IMR-90 (cell line): ENCODE measurements at regions not wholly inside any gene's neighbourhood (a gene's known extent, or its start where the extent isn't known, plus 50 kb on each side); places are given as distances from the start of the nearest gene placed in this dataset.

ENCODE experiments used
- ATAC-seq: fragments of 200-7000 bp; cut with Tn5 transposase; 2 replicates; pipeline ENCODE4 v1.9.1; 2020; ENCODE audit warnings: low read depth, mild to moderate bottlenecking, moderate library complexity
- BruUV-seq: library from RNA; stranded (reverse); fragments of 400-500 nt; replicated peaks from 2 replicates; lab custom pipeline; 2021; lab: Mats Ljungman, UMichigan
- CTCF ChIA-PET: fragments of 300-600 bp; formaldehyde crosslinking; extraction: SDS; loops from one replicate; lab custom pipeline; 2021; ENCODE audit warnings: antibody characterized with exemption; lab: Yijun Ruan, JAX
- POLR2A ChIA-PET: fragments of 300-600 bp; sonication (Branson Sonifier 250); formaldehyde crosslinking; loops from one replicate; lab custom pipeline; 2022; ENCODE audit warnings: antibody characterized with exemption; ENCODE audit not compliant: unreplicated experiment; lab: Charles Lee
- DNase-seq: peaks from one replicate; pipeline ENCODE4 v3.0.0; 2013
- H2AFZ ChIP-seq: replicated peaks from 2 replicates; pipeline ENCODE3; 2013; ENCODE audit warnings: low read length, mild to moderate bottlenecking; ENCODE audit not compliant: poor library complexity
- H2AK5ac ChIP-seq: 2 replicates; pipeline ENCODE4 v1.6.1; 2013; ENCODE audit warnings: low read depth, low read length, inconsistent platforms
- H2AK9ac ChIP-seq: replicated peaks from 2 replicates; pipeline ENCODE3; 2013; ENCODE audit warnings: mild to moderate bottlenecking, low read depth, low read length, moderate library complexity; ENCODE audit not compliant: poor library complexity
- H2BK120ac ChIP-seq: 2 replicates; pipeline ENCODE4 v1.6.1; 2013; ENCODE audit warnings: low read depth, low read length, inconsistent platforms
- H2BK15ac ChIP-seq: 3 replicates; pipeline ENCODE4 v1.6.1; 2013; ENCODE audit warnings: low read depth, low read length, inconsistent platforms
- H2BK20ac ChIP-seq: 2 replicates; pipeline ENCODE4 v1.6.1; 2013; ENCODE audit warnings: low read depth, mild to moderate bottlenecking, inconsistent platforms, low read length, moderate library complexity
- H2BK5ac ChIP-seq: 2 replicates; pipeline ENCODE4 v1.6.1; 2013; ENCODE audit warnings: mild to moderate bottlenecking, low read depth, low read length, inconsistent platforms; ENCODE audit not compliant: poor library complexity, severe bottlenecking
- H3K14ac ChIP-seq: replicated peaks from 2 replicates; pipeline ENCODE4 v1.6.1; 2013; ENCODE audit warnings: low read depth, low read length, inconsistent platforms
- H3K18ac ChIP-seq: 2 replicates; pipeline ENCODE4 v1.6.1; 2013; ENCODE audit warnings: low read depth, low read length, control low read depth
- H3K23ac ChIP-seq: 2 replicates; pipeline ENCODE4 v1.6.1; 2013; ENCODE audit warnings: low read depth, low read length, inconsistent platforms
- H3K27ac ChIP-seq: 2 replicates; pipeline ENCODE4 v1.5.1; 2013; ENCODE audit warnings: mild to moderate bottlenecking, control low read depth, low read length; ENCODE audit not compliant: insufficient read depth
- H3K27me3 ChIP-seq: 2 replicates; pipeline ENCODE4 v1.6.1; 2013; ENCODE audit warnings: low read length; ENCODE audit not compliant: control insufficient read depth, insufficient read depth
- H3K36me3 ChIP-seq: 2 replicates; pipeline ENCODE4 v1.6.1; 2013; ENCODE audit warnings: low read length, mixed read lengths; ENCODE audit not compliant: control insufficient read depth, insufficient read depth
- H3K4ac ChIP-seq: 2 replicates; pipeline ENCODE4 v1.6.1; 2013; ENCODE audit warnings: low read depth, low read length, inconsistent platforms
- H3K4me1 ChIP-seq: 2 replicates; pipeline ENCODE4 v1.6.1; 2013; ENCODE audit warnings: low read length, mixed read lengths; ENCODE audit not compliant: control insufficient read depth, insufficient read depth
- H3K4me2 ChIP-seq: 2 replicates; pipeline ENCODE4 v1.6.1; 2013; ENCODE audit warnings: low read depth, mild to moderate bottlenecking, control low read depth, low read length, moderate library complexity
- H3K4me3 ChIP-seq: 2 replicates; pipeline ENCODE4 v1.5.1; 2013; ENCODE audit warnings: low read depth, mild to moderate bottlenecking, control low read depth, low read length, moderate library complexity; ENCODE audit not compliant: insufficient read depth
- H3K56ac ChIP-seq: 2 replicates; pipeline ENCODE4 v1.6.1; 2013; ENCODE audit warnings: low read length, inconsistent platforms; ENCODE audit not compliant: insufficient read depth; ENCODE audit errors: extremely low read depth
- H3K79me1 ChIP-seq, 2 experiments: 2 replicates each; pipeline ENCODE4 v1.6.1; 2013; ENCODE audit warnings: low read length in 2 of 2, inconsistent platforms in 1 of 2, low read depth in 1 of 2
- H3K9ac ChIP-seq: 2 replicates; pipeline ENCODE4 v1.6.1; 2013; ENCODE audit warnings: low read depth, low read length, control low read depth
- H3K9me1 ChIP-seq: 2 replicates; pipeline ENCODE4 v1.6.1; 2013; ENCODE audit warnings: low read length, inconsistent platforms; ENCODE audit not compliant: insufficient read depth
- H3K9me3 ChIP-seq: 2 replicates; pipeline ENCODE4 v1.6.1; 2013; ENCODE audit warnings: low read length; ENCODE audit not compliant: control insufficient read depth, insufficient read depth
- H4K20me1 ChIP-seq: 2 replicates; pipeline ENCODE4 v1.6.1; 2013; ENCODE audit warnings: low read length, inconsistent platforms; ENCODE audit not compliant: insufficient read depth
- H4K5ac ChIP-seq: 2 replicates; pipeline ENCODE4 v1.6.1; 2013; ENCODE audit warnings: mild to moderate bottlenecking, low read depth, low read length, control low read depth
- H4K8ac ChIP-seq, 2 experiments: 2 replicates each; pipeline ENCODE4 v1.6.1; 2013; ENCODE audit warnings: low read depth in 2 of 2, low read length in 2 of 2, control low read depth in 1 of 2, inconsistent platforms in 1 of 2
- H4K91ac ChIP-seq: 2 replicates; pipeline ENCODE4 v1.6.1; 2013; ENCODE audit warnings: low read depth, low read length, inconsistent platforms; ENCODE audit not compliant: insufficient read depth
- CHD1 ChIP-seq: IDR thresholded peaks from 2 replicates; pipeline ENCODE4 v1.6.1; 2012; ENCODE audit warnings: low read depth, low read length, improper control_type of control experiment
- ELK1 ChIP-seq: fragments of 150-350 bp; IDR thresholded peaks from 2 replicates; pipeline ENCODE4 v1.6.1; 2016; ENCODE audit warnings: low read depth, mild to moderate bottlenecking, low read length, moderate library complexity, borderline replicate concordance
- WGBS, 2 experiments: methylation state at CpG; one replicate each; pipeline versions ENCODE4 v1.1.5 to v1.1.7; 2013; ENCODE audit warnings: missing lambda C conversion rate in 2 of 2; ENCODE audit not compliant: insufficient read length in 1 of 2; ENCODE audit errors: extremely low coverage in 2 of 2; 5-methylcytosine and 5-hydroxymethylcytosine counted together
- dilution Hi-C: fragments of 300-500 bp; cut with HindIII; formaldehyde crosslinking; loops from one replicate; pipeline ENCODE4 v1.14.3; 2018; ENCODE audit warnings: low sequenced_read_pairs; ENCODE audit not compliant: unreplicated experiment
- in situ Hi-C: fragments of 300-500 bp; cut with MboI; formaldehyde crosslinking; loops from 3 replicates; pipeline ENCODE4 v1.14.3; 2019; ENCODE audit warnings: low sequenced_read_pairs, inconsistent platforms, mixed read lengths
- intact Hi-C: fragments of 100-400 bp; cut with micrococcal nuclease; formaldehyde crosslinking; loops from 2 replicates; pipeline ENCODE4 v1.10.0; 2022

- dilution Hi-C loops = no loop called here
- intact Hi-C loops = no loop called here
- H4K91ac ChIP-seq = no peak overlapping the region
- in situ Hi-C loops = no loop called here
- H3K4me2 ChIP-seq = no peak overlapping the region
- no peak overlapping the region for H2AK9ac ChIP-seq
- H3K14ac ChIP-seq = no peak overlapping the region
- H3K79me1 ChIP-seq = no peaks in the 10 kb centered on the region
- H3K18ac ChIP-seq = no peak overlapping the region
- H2BK15ac ChIP-seq = no peak overlapping the region
- H2BK120ac ChIP-seq = no peak overlapping the region
- no peak for ATAC-seq
- DNase-seq = peak; percentile 17
- H3K9me1 ChIP-seq = peaks cover 8% of the 10 kb centered on the region; the same call in 1 of the 2 replicates
- H3K4ac ChIP-seq = no peak overlapping the region; the same call in 1 of the 2 replicates
- TF ChIP-seq ELK1 (no peak), CHD1 (no peak)
- no peaks in the 10 kb centered on the region for H4K20me1 ChIP-seq
- H3K27me3 ChIP-seq = no peaks in the 10 kb centered on the region
- no peaks in the 10 kb centered on the region for H3K36me3 ChIP-seq
- no peak overlapping the region for H3K27ac ChIP-seq
- BruUV-seq = no TSS peak
- no peak overlapping the region for H4K8ac ChIP-seq
- no peak overlapping the region for H4K5ac ChIP-seq
- no peak overlapping the region for H3K4me3 ChIP-seq
- no peak overlapping the region for H3K56ac ChIP-seq
- H3K23ac ChIP-seq = no peak overlapping the region
- POLR2A ChIA-PET = no interaction called here
- H2AK5ac ChIP-seq = no peak overlapping the region
- no peaks in the 10 kb centered on the region for H3K9me3 ChIP-seq
- no peak overlapping the region for H3K9ac ChIP-seq
- WGBS, 2 experiments = no CpG with 5 or more reads among the region's 6 CpGs
- H3K4me1 ChIP-seq = peaks cover 16% of the 10 kb centered on the region
- H2BK5ac ChIP-seq = no peak overlapping the region
- CTCF ChIA-PET = no interaction called here
- H2AFZ ChIP-seq = no peak overlapping the region
- no peak overlapping the region for H2BK20ac ChIP-seq
Observed at GRCh38 chr2:8413589-8414135, 268.2 kb upstream of the ID2 start.
